Upper lobe of left lung (tissue), 4 donors: ENCODE measurements at regions not wholly inside any gene's neighbourhood (a gene's known extent, or its start where the extent isn't known, plus 50 kb on each side); places are given as distances from the start of the nearest gene placed in this dataset.

ENCODE experiments used
- CTCF ChIP-seq, 6 experiments: fragments of 450-650 bp in 4 of 6; fragments of 200-600 bp in 2 of 6; sonication (generic) in 2 of 6; IDR thresholded peaks; one replicate each; pipeline ENCODE4 v1.5.1; 2016 to 2019; ENCODE audit warnings: antibody characterized with exemption in 6 of 6
- POLR2A ChIP-seq, 4 donors: fragments of 450-650 bp; IDR thresholded peaks; one replicate each; pipeline ENCODE4 v1.5.1; 2016 to 2017; ENCODE audit warnings: antibody characterized with exemption in 4 of 4, mild to moderate bottlenecking in 2 of 4

GRCh38 chr10:33661580-33662336, 327.3 kb upstream of the NRP1 start:
- no peak for TF ChIP-seq CTCF (IDR thresholded peaks at IDR 0.05)
- TF ChIP-seq POLR2A (IDR thresholded peaks at IDR 0.05): no peak
